DOHH2 (cell line): ENCODE measurements at regions not wholly inside any gene's neighbourhood (a gene's known extent, or its start where the extent isn't known, plus 50 kb on each side); places are given as distances from the start of the nearest gene placed in this dataset.
"Not testable (repeated sequence)": the region's sequence is repeated elsewhere in the genome, so short reads cannot be mapped to it uniquely, and the experiment has no call there.

Source experiments
- H3F3A ChIP-seq: fragments of 200-600 bp; sonication (generic), shearing (Covaris generic); 2 replicates; pipeline ENCODE4 v1.6.0; 2016; ENCODE audit warnings: antibody characterized with exemption, mild to moderate bottlenecking; ENCODE audit not compliant: control insufficient read depth, insufficient read depth
- H3K27ac ChIP-seq: fragments of 200-600 bp; sonication (generic); 2 replicates; pipeline ENCODE4 v1.5.1; 2014; ENCODE audit warnings: low read depth, mild to moderate bottlenecking, low read length, moderate library complexity
- H3K27me3 ChIP-seq: fragments of 200-600 bp; sonication (generic); 2 replicates; pipeline ENCODE4 v1.6.1; 2014; ENCODE audit warnings: mild to moderate bottlenecking, low read length, mixed read lengths; ENCODE audit not compliant: control insufficient read depth
- H3K36me3 ChIP-seq: fragments of 200-600 bp; sonication (generic); 2 replicates; pipeline ENCODE4 v1.6.1; 2014; ENCODE audit warnings: mild to moderate bottlenecking, low read length, moderate library complexity, mixed read lengths; ENCODE audit not compliant: control insufficient read depth
- H3K4me1 ChIP-seq: fragments of 200-600 bp; sonication (generic); 2 replicates; pipeline ENCODE4 v1.6.1; 2014; ENCODE audit warnings: mild to moderate bottlenecking, low read length, mixed read lengths; ENCODE audit not compliant: control insufficient read depth
- H3K4me2 ChIP-seq: fragments of 200-600 bp; sonication (generic); 2 replicates; pipeline ENCODE4 v1.6.0; 2014; ENCODE audit warnings: mild to moderate bottlenecking, low read length, moderate library complexity
- H3K4me3 ChIP-seq: fragments of 200-600 bp; sonication (generic); 2 replicates; pipeline ENCODE4 v1.5.1; 2014; ENCODE audit warnings: mild to moderate bottlenecking, low read length, mixed read lengths
- H3K79me2 ChIP-seq: fragments of 200-600 bp; sonication (generic); 2 replicates; pipeline ENCODE4 v1.6.1; 2014; ENCODE audit warnings: mild to moderate bottlenecking, low read length, mixed read lengths; ENCODE audit not compliant: control insufficient read depth
- H3K9me2 ChIP-seq: fragments of 200-600 bp; sonication (generic); replicated peaks from 2 replicates; pipeline ENCODE4 v1.6.1; 2014; ENCODE audit warnings: mild to moderate bottlenecking, low read length, mixed read lengths; ENCODE audit not compliant: control insufficient read depth
- H3K9me3 ChIP-seq: fragments of 200-600 bp; sonication (generic); 2 replicates; pipeline ENCODE4 v1.6.1; 2014; ENCODE audit warnings: antibody characterized with exemption, low read length, mixed read lengths; ENCODE audit not compliant: control insufficient read depth, insufficient read depth
- H4K20me1 ChIP-seq: fragments of 200-600 bp; sonication (generic); 2 replicates; pipeline ENCODE4 v1.6.0; 2014; ENCODE audit warnings: low read depth, mild to moderate bottlenecking, antibody characterized with exemption, low read length, moderate library complexity; ENCODE audit not compliant: control insufficient read depth, insufficient read depth
- CTCF ChIP-seq: fragments of 200-600 bp; sonication (generic); IDR thresholded peaks from one replicate; pipeline ENCODE4 v1.5.1; 2014; ENCODE audit warnings: antibody characterized with exemption, mild to moderate bottlenecking, low read depth, low read length; ENCODE audit not compliant: poor library complexity, severe bottlenecking
- EZH2phosphoT487 ChIP-seq: fragments of 200-600 bp; sonication (generic); IDR thresholded peaks from 2 replicates; pipeline ENCODE4 v1.6.1; 2017; ENCODE audit warnings: borderline replicate concordance, mild to moderate bottlenecking, antibody characterized with exemption, low read length, moderate library complexity, mixed read lengths

- Histone ChIP-seq H3K36me3 (no peaks in the 10 kb centered on the region), H3K79me2 (no peaks in the 10 kb centered on the region), H4K20me1 (no peaks in the 10 kb centered on the region), H3K9me3 (no peaks in the 10 kb centered on the region), H3K27me3 (no peaks in the 10 kb centered on the region), H3F3A (no peaks in the 10 kb centered on the region), H3K4me1 (no peaks in the 10 kb centered on the region), H3K4me2 (no peak overlapping the region), H3K27ac (no peak overlapping the region), H3K4me3 (no peak overlapping the region), H3K9me2 (no peaks in the 10 kb centered on the region)
- TF ChIP-seq CTCF (no peak), EZH2phosphoT487 (no peak)
Observed at GRCh38 chrX:131874300-131874699, 148.8 kb upstream of the STK26 start.

- not testable (repeated sequence) for H3K4me2 ChIP-seq, H3K9me2 ChIP-seq
Observed at GRCh38 chrX:131875827-131876226, 147.3 kb upstream of the STK26 start.

GRCh38 chrX:131881194-131881593 is 141.9 kb upstream of the STK26 start:
- Histone ChIP-seq H3K4me2 (no peak overlapping the region), H3K9me3 (no peaks in the 10 kb centered on the region), H3K9me2 (no peaks in the 10 kb centered on the region), H3K79me2 (no peaks in the 10 kb centered on the region), H3F3A (no peaks in the 10 kb centered on the region), H3K4me1 (no peaks in the 10 kb centered on the region), H3K27me3 (no peaks in the 10 kb centered on the region), H3K27ac (no peak overlapping the region), H3K4me3 (no peak overlapping the region), H3K36me3 (no peaks in the 10 kb centered on the region), H4K20me1 (no peaks in the 10 kb centered on the region)
- no peak for TF ChIP-seq EZH2phosphoT487
- TF ChIP-seq CTCF, result no peak

More at GRCh38 chrX:131875827-131876226, 147.3 kb upstream of the STK26 start:
- H3K27ac ChIP-seq, H4K20me1 ChIP-seq, H3K4me1 ChIP-seq, H3K27me3 ChIP-seq, H3K36me3 ChIP-seq, H3F3A ChIP-seq, H3K9me3 ChIP-seq, H3K4me3 ChIP-seq, H3K79me2 ChIP-seq: not testable (repeated sequence)

GRCh38 chrX:131885042-131885441 is 138.1 kb upstream of the STK26 start:
- H3K9me3 ChIP-seq, H3K4me1 ChIP-seq, H3K4me3 ChIP-seq, H4K20me1 ChIP-seq, H3K79me2 ChIP-seq, H3K4me2 ChIP-seq, H3K9me2 ChIP-seq, H3K27me3 ChIP-seq, H3K36me3 ChIP-seq, H3F3A ChIP-seq, H3K27ac ChIP-seq: not testable (repeated sequence)

GRCh38 chrX:131893857-131894256 is 129.2 kb upstream of the STK26 start:
- not testable (repeated sequence) for H3K4me3 ChIP-seq, H3K9me2 ChIP-seq, H3K36me3 ChIP-seq, H3K79me2 ChIP-seq, H3K9me3 ChIP-seq, H3K27ac ChIP-seq, H3K4me2 ChIP-seq, H4K20me1 ChIP-seq, H3F3A ChIP-seq, H3K27me3 ChIP-seq, H3K4me1 ChIP-seq
